ENCODE measurements at regions not wholly inside any gene's neighbourhood (a gene's known extent, or its start where the extent isn't known, plus 50 kb on each side); places are given as distances from the start of the nearest gene placed in this dataset.
A peak's percentile ranks its signal among the peaks of the same experiment; 100 is the strongest.

DNA sequence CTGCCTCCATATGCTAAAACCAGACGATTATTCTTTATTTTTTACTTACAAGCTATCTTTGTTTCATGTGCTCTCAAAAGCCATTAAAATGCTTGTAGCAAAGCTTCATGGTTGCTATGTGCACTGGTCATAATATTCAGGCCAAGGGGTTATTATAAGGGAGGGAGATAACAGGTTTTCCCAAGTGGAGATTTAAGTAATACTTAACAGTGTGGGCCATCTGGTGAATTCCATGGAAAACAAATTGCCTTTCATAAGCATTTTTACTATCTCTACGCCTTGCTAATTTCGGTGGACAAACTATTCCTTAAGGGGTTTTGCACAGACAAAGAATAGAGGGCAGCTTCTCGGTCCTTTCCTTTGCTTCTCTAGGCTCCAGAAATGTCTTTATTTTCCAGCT, 137.8 kb downstream of the NUF2 start (continued):
- TF ChIP-seq ZNF425 (CRISPR knock-in tag; conservative IDR thresholded peaks at IDR 0.05): no peak

DNA sequence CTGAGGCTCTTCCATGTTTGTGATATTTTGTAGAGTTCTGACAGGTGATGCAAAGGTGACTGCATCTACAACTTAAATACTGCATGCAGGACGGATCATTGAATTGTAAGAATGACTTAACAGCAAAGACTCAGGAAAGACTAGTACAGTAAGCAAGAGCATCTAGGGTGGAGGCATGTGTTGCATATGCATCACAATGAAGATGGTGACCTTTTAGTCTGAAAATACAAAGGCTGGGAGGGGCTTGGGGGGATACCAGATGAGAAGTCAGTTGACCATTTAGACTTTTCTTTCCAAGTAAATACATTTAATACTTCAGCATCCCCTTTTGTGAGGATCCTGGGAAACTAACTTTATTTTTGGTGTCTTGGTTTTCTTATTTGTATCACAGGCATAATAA, 145.5 kb downstream of the NUF2 start:
- TF ChIP-seq, protein P1, sequence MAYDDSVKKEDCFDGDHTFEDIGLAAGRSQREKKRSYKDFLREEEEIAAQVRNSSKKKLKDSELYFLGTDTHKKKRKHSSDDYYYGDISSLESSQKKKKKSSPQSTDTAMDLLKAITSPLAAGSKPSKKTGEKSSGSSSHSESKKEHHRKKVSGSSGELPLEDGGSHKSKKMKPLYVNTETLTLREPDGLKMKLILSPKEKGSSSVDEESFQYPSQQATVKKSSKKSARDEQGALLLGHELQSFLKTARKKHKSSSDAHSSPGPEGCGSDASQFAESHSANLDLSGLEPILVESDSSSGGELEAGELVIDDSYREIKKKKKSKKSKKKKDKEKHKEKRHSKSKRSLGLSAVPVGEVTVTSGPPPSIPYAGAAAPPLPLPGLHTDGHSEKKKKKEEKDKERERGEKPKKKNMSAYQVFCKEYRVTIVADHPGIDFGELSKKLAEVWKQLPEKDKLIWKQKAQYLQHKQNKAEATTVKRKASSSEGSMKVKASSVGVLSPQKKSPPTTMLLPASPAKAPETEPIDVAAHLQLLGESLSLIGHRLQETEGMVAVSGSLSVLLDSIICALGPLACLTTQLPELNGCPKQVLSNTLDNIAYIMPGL (CRISPR knock-in tag; IDR thresholded peaks at IDR 0.05): no peak
- POLR2A ChIA-PET: no interaction called here
- Mint-ChIP-seq H3K4me1 (peaks cover 11% of the 10 kb centered on the region), H3K4me3 (no peak overlapping the region), H3K27me3 (ENCODE audit: low read depth) (no peaks in the 10 kb centered on the region), H3K9me3 (peaks cover 10% of the 10 kb centered on the region; the same call in 1 of the 2 replicates), H3K27ac (no peak overlapping the region), H3K36me3 (no peaks in the 10 kb centered on the region)
- CTCF ChIA-PET: no interaction called here
- peak; percentile 77 for ATAC-seq
- no peak for DNase-seq (ENCODE audit: low spot score)

- POLR2A ChIA-PET: no interaction called here
- H3K27me3 Mint-ChIP-seq (ENCODE audit: low read depth): no peaks in the 10 kb centered on the region
- ATAC-seq: peak; percentile 52; the same call in 1 of the 2 replicates
- H3K36me3 Mint-ChIP-seq: no peaks in the 10 kb centered on the region
- H3K9me3 Mint-ChIP-seq: peaks cover 10% of the 10 kb centered on the region; the same call in 1 of the 2 replicates
- H3K4me3 Mint-ChIP-seq: no peak overlapping the region
- peaks cover 7% of the 10 kb centered on the region for H3K4me1 Mint-ChIP-seq
- CTCF ChIA-PET: interaction anchor here (0.9 kb wide), 1 partner anchor 13 kb away, joined by 3 read pairs; no protein-coding TSS in a partner anchor
- H3K27ac Mint-ChIP-seq: no peak overlapping the region
- no peak for DNase-seq (ENCODE audit: low spot score)
- TF ChIP-seq, protein P2, sequence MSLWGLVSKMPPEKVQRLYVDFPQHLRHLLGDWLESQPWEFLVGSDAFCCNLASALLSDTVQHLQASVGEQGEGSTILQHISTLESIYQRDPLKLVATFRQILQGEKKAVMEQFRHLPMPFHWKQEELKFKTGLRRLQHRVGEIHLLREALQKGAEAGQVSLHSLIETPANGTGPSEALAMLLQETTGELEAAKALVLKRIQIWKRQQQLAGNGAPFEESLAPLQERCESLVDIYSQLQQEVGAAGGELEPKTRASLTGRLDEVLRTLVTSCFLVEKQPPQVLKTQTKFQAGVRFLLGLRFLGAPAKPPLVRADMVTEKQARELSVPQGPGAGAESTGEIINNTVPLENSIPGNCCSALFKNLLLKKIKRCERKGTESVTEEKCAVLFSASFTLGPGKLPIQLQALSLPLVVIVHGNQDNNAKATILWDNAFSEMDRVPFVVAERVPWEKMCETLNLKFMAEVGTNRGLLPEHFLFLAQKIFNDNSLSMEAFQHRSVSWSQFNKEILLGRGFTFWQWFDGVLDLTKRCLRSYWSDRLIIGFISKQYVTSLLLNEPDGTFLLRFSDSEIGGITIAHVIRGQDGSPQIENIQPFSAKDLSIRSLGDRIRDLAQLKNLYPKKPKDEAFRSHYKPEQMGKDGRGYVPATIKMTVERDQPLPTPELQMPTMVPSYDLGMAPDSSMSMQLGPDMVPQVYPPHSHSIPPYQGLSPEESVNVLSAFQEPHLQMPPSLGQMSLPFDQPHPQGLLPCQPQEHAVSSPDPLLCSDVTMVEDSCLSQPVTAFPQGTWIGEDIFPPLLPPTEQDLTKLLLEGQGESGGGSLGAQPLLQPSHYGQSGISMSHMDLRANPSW (CRISPR knock-in tag; conservative IDR thresholded peaks at IDR 0.05; ENCODE audit: low read depth): no peak
- TF ChIP-seq FOXJ3 (CRISPR knock-in tag; IDR thresholded peaks at IDR 0.05; ENCODE audit: borderline replicate concordance): no peak
- no peak for TF ChIP-seq IRF2 (CRISPR knock-in tag; IDR thresholded peaks at IDR 0.05; ENCODE audit: borderline replicate concordance, low read depth)
- no peak for TF ChIP-seq NFYB (CRISPR knock-in tag; conservative IDR thresholded peaks at IDR 0.05; ENCODE audit: low read depth)
- TF ChIP-seq, protein P3, sequence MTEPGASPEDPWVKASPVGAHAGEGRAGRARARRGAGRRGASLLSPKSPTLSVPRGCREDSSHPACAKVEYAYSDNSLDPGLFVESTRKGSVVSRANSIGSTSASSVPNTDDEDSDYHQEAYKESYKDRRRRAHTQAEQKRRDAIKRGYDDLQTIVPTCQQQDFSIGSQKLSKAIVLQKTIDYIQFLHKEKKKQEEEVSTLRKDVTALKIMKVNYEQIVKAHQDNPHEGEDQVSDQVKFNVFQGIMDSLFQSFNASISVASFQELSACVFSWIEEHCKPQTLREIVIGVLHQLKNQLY (CRISPR knock-in tag; IDR thresholded peaks at IDR 0.05): no peak
- TF ChIP-seq CBFB (CRISPR knock-in tag; IDR thresholded peaks at IDR 0.05; ENCODE audit: low read depth): no peak
- no peak for TF ChIP-seq ZNF317 (CRISPR knock-in tag; IDR thresholded peaks at IDR 0.05; ENCODE audit: borderline replicate concordance, low read depth)
- TF ChIP-seq NFE2L1 (CRISPR knock-in tag; IDR thresholded peaks at IDR 0.05): no peak
- no peak for TF ChIP-seq ZNF532 (CRISPR knock-in tag; IDR thresholded peaks at IDR 0.05; ENCODE audit: borderline replicate concordance)
- no peak for TF ChIP-seq ZNF138 (CRISPR knock-in tag; conservative IDR thresholded peaks at IDR 0.05)
- TF ChIP-seq, protein P4, sequence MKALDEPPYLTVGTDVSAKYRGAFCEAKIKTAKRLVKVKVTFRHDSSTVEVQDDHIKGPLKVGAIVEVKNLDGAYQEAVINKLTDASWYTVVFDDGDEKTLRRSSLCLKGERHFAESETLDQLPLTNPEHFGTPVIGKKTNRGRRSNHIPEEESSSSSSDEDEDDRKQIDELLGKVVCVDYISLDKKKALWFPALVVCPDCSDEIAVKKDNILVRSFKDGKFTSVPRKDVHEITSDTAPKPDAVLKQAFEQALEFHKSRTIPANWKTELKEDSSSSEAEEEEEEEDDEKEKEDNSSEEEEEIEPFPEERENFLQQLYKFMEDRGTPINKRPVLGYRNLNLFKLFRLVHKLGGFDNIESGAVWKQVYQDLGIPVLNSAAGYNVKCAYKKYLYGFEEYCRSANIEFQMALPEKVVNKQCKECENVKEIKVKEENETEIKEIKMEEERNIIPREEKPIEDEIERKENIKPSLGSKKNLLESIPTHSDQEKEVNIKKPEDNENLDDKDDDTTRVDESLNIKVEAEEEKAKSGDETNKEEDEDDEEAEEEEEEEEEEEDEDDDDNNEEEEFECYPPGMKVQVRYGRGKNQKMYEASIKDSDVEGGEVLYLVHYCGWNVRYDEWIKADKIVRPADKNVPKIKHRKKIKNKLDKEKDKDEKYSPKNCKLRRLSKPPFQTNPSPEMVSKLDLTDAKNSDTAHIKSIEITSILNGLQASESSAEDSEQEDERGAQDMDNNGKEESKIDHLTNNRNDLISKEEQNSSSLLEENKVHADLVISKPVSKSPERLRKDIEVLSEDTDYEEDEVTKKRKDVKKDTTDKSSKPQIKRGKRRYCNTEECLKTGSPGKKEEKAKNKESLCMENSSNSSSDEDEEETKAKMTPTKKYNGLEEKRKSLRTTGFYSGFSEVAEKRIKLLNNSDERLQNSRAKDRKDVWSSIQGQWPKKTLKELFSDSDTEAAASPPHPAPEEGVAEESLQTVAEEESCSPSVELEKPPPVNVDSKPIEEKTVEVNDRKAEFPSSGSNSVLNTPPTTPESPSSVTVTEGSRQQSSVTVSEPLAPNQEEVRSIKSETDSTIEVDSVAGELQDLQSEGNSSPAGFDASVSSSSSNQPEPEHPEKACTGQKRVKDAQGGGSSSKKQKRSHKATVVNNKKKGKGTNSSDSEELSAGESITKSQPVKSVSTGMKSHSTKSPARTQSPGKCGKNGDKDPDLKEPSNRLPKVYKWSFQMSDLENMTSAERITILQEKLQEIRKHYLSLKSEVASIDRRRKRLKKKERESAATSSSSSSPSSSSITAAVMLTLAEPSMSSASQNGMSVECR (CRISPR knock-in tag; IDR thresholded peaks at IDR 0.05; ENCODE audit: borderline replicate concordance): no peak
- no peak for TF ChIP-seq CREM (CRISPR knock-in tag; IDR thresholded peaks at IDR 0.05)
These were observed 150.3 kb downstream of the NUF2 start for GRCh38 chr1:163471779-163472650.

Data from WTC11 (cell line).